T1000 (cell line): ENCODE measurements at regions not wholly inside any gene's neighbourhood (a gene's known extent, or its start where the extent isn't known, plus 50 kb on each side); places are given as distances from the start of the nearest gene placed in this dataset.

Source experiments
- DNase-seq: peaks from one replicate; lab custom pipeline; 2025; ENCODE audit warnings: mixed read lengths; lab: John Stamatoyannopoulos, UW

GRCh38 chr16:80356365-80356764, 184.4 kb upstream of the DYNLRB2 start:
- no peak for DNase-seq

- no peak for DNase-seq
Measured at GRCh38 chr16:80355335-80355734, 185.5 kb upstream of the DYNLRB2 start.

- DNase-seq: no peak
Measured at GRCh38 chr16:80350061-80350460, 190.7 kb upstream of the DYNLRB2 start.

DNA sequence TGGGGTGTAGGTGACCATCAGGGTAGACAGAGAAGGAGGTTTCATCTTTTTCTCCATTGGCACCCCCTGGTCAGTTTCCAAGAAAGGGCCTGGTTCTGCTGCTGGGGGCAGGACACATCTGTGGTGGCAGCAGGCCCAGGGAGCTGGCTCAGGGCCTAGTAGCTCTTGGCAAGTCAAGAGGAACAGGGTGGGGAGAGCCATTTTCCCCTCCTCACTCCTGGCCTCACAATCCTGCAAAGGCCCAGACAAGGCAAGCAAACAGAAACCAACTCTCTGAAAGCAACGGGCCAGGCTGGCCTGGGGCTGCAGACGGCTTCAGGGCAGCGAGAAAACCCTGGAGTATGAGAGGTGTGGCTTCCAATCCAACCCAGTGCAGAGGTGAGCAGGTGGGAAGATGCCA, 192.9 kb upstream of the DYNLRB2 start:
- no peak for DNase-seq

- no peak for DNase-seq
Measured at GRCh38 chr16:80347002-80347401, 193.8 kb upstream of the DYNLRB2 start.

DNA sequence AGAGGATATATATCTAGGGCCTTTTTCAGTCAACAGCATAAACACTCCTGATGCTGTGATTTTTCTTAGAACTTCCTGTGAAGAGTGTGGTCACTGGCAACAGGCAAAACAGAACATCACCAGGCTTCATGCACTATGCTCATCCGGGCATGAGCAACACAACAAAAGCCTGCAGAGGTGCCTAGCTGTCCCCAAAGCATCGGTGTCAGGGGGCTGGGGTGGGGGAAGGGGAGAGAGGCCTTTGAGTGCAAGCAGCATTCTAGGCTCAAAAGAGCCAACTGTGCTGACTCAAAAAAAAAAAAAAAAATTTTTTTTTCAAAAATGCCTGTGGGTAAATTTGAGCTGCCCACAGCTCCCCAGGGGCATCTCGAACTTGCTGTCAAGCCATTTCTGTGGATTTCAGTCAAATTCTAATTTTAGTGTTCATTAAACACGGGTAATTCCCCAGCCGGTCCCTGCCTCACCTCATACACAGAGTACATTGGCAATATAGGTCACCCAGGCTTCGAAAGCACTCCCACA, 194.6 kb upstream of the DYNLRB2 start:
- no peak for DNase-seq

- DNase-seq: no peak
Measured at GRCh38 chr16:80345701-80346100, 195.1 kb upstream of the DYNLRB2 start.

DNA sequence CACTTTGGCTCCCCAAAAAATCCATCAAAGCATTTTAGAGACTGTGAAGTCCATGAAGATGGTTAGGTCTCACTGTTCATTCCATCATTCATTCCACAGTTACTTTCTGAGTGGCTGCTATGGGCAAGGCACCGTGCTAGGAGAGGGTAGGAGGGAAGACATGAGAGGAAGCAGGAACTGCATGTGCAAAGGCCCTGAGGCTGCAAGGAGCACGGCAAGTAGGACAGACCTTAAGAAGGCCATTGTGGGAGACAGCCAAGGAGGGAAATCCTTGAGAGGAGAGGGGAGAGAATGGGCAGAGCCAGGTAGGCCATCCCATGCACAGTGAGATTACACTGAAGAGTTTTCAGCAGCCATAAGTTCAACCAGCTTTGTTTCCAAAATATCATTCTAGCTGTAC, 196.2 kb upstream of the DYNLRB2 start:
- no peak for DNase-seq

DNA sequence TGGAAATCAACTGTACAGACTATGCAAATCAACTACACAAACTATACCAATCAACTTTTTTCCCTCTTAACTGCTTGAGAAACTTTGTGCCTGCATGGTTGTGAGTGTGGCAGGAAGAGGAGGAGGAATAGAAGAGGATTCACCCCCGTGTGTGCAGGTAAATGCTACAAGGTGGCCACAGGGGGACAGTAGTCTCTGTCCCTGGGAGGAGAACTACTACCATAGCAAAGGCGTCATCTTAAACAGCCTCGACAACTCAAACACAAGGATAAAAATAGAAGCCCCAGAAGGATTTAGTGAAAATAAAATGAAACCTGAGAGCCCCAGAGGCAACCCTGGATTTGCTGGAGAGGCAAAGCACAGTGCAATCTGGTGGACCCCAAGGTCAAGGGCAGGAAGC, 199.5 kb upstream of the DYNLRB2 start:
- no peak for DNase-seq

GRCh38 chr16:80337786-80338185, 203.0 kb upstream of the DYNLRB2 start:
- no peak for DNase-seq

DNA sequence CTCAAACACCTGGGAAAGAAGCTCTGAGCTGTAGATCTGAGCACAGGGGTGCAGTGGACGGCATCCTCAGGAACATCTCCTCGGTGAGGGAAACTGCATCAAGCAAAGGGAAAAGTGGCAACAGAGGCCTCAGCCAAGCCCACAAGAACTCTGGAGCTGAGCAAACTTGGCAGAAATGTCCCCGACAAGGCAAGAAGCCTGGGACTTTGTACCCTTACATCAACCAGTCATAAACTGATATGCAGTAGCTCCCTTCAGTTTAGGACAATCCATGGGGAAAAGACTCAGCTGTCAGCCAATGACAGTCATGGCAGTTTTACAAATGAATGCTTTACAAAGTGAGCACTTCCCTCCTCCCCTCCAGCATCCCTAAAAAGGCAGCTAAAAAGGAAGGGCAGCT, 210.0 kb upstream of the DYNLRB2 start:
- no peak for DNase-seq

DNA sequence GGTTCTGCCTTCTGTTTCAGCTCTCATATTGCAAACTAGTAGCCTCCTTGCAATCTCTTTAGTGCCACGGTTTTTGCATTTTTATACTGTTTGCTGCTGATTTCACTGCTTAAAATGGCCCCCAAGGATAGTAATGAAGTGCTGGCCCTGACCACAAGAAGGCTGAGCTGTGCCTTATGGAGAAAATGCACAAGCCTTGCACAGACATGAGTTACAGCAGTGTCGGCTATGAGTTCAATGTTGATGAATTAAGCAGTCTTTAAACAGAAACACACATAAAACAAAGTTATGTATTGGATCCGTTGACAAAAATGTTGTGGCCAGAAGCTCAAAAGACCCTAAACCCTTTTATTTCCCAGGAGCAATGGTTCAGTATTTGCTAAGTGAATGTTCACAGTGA, 210.6 kb upstream of the DYNLRB2 start:
- DNase-seq: no peak

- no peak for DNase-seq
Measured at GRCh38 chr16:80327740-80328139, 213.1 kb upstream of the DYNLRB2 start.

DNA sequence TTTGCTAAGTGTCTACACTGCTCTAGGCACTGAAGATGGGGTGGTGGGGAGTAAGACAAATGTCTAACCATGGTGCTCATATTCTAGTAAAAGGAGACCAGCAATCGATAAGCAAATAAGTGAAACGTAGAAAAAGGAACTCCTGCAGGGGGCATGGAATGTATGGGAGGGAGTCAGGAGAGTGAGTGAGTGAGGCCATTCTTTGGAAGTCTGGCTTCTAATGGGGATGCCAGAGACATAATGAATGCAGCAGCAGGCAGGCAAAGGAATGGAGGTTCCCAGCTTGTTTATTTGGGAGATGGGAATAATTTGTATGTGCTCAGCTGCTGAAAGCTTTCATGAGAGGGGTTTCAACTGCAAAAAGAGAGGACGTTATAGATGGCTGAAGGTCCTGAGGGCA, 216.4 kb upstream of the DYNLRB2 start:
- no peak for DNase-seq

DNA sequence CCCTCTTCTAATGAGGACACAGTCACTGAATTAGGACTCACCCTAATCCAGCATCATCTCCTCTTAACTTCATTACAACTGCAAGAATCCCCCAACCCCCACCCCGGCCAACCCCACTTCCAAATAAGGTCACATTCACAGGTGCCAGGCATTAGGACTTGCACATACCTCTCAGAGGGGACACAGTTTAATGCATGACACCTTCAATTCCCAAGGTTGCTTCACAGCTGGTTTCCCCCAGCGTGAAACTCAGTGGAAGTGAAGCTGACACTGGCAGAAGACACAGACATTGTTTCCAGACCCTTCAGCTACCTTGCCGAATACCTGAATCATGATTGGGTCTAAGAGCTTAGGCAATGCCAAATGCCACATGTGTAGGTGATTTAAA, 217.0 kb upstream of the DYNLRB2 start:
- no peak for DNase-seq

DNA sequence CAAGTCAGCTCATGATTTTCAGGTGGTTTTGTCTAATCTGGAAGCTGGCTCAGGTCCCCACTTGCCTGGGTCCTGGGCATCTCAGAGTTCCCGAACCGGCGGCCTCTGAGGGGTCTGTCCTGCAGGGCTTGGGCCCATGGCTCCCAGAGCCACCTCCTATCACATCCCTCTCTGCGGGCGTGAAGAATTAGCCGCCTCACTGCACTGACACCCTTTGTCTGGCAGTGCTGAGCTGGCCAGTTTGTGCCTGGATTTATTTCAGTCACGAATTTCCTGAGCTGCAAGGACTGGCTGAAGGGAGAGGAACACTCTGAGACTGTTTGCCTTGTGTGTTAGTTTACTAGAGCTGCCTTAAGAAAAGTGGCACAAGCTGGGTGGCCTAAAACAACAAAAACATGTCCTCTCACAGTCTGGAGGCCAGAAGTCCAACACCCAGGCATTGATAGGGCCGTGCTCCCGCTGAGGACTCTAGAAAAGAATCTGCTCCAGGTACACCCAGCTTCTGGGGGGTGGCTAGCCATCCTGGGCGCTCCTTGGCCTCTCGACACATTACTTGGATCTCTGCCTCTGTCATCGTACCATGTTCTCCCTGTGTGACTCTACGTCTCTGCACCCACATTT, 217.5 kb upstream of the DYNLRB2 start:
- no peak for DNase-seq

- DNase-seq: no peak
Measured at GRCh38 chr16:80319181-80319580, 221.6 kb upstream of the DYNLRB2 start.

GRCh38 chr16:80318107-80318506, 222.7 kb upstream of the DYNLRB2 start:
- DNase-seq: no peak

- no peak for DNase-seq
Measured at GRCh38 chr16:80317599-80318037, 223.2 kb upstream of the DYNLRB2 start.

- no peak for DNase-seq
Measured at GRCh38 chr16:80317116-80317515, 223.7 kb upstream of the DYNLRB2 start.

- DNase-seq: no peak
Measured at GRCh38 chr16:80314042-80314441, 226.8 kb upstream of the DYNLRB2 start.

DNA sequence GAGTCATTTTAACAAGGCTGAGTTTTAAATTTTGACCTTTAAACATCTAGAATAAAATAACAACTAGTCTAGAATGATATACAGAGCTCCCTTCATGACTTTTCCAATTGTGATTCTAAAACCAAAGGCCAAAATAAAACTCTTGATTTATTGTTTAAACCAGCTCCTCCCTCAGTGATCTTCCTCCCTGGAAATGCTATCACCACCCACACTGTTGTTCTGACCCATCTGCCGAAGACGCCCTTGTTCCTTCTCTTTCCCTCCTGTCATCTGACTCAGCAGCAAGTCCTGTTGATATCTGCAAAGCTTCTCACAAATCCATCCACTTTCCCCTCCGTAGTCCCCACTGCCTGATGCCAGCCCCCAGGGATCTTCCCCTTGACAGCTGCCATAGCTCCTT, 231.6 kb upstream of the DYNLRB2 start:
- no peak for DNase-seq

GRCh38 chr16:80305410-80305809, 235.4 kb upstream of the DYNLRB2 start:
- DNase-seq: no peak

DNA sequence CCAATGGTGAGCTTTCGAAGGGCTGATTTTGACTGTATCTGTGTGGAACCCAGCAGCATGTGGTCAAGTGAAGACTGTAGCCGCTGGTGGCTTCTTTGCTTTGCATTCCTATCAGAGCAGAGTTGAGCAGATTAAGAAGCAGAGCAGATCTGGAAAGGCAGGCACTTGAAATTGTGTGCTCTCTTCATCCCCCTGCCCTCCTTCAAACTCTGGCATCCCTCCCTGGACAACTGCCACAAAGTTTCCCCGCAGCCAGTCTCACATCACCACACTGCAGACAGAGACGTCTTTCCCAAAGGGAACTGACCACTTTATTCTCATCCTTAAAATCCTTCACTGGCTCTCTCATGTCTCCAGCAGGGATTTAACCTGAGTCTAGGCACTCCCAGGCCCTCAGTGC, 237.1 kb upstream of the DYNLRB2 start:
- no peak for DNase-seq
